OCI-LY3 (cell line): ENCODE measurements at regions not wholly inside any gene's neighbourhood (a gene's known extent, or its start where the extent isn't known, plus 50 kb on each side); places are given as distances from the start of the nearest gene placed in this dataset.

ENCODE experiments used
- H2AFZ ChIP-seq: fragments of 200-600, 300-600 bp; shearing (Covaris generic); 2 replicates; pipeline ENCODE4 v1.6.0; 2014; ENCODE audit warnings: antibody characterized with exemption, low read depth, low read length
- H3K27ac ChIP-seq: fragments of 200-600, 300-600 bp; sonication (generic); 2 replicates; pipeline ENCODE4 v1.5.1; 2014; ENCODE audit warnings: mild to moderate bottlenecking, low read length, moderate library complexity, mixed read lengths
- H3K27me3 ChIP-seq: fragments of 200-600, 300-600 bp; sonication (generic); 2 replicates; pipeline ENCODE4 v1.6.1; 2014; ENCODE audit warnings: low read depth, low read length, mixed read lengths
- H3K36me3 ChIP-seq: fragments of 200-600, 300-600 bp; sonication (generic); replicated peaks from 2 replicates; pipeline ENCODE3; 2014; ENCODE audit warnings: low read depth, low read length, mixed read lengths
- H3K4me1 ChIP-seq: fragments of 300-600, 200-600 bp; sonication (generic); 2 replicates; pipeline ENCODE4 v1.6.1; 2014; ENCODE audit warnings: low read length, mixed read lengths
- H3K4me2 ChIP-seq: fragments of 200-600, 300-600 bp; sonication (generic); 2 replicates; pipeline ENCODE4 v1.6.1; 2014; ENCODE audit warnings: low read length, mixed read lengths
- H3K4me3 ChIP-seq: fragments of 300-600, 200-600 bp; sonication (generic); 2 replicates; pipeline ENCODE4 v1.5.1; 2014; ENCODE audit warnings: antibody characterized with exemption, mild to moderate bottlenecking, low read length, moderate library complexity
- H3K79me2 ChIP-seq: fragments of 300-600, 200-600 bp; shearing (Covaris generic); 2 replicates; pipeline ENCODE4 v1.6.1; 2014; ENCODE audit warnings: mild to moderate bottlenecking, low read length, mixed read lengths
- H3K9ac ChIP-seq: fragments of 300-600, 200-600 bp; shearing (Covaris generic); 2 replicates; pipeline ENCODE4 v1.6.0; 2014; ENCODE audit warnings: mild to moderate bottlenecking, low read length, moderate library complexity
- H3K9me3 ChIP-seq: fragments of 200-600, 300-600 bp; shearing (Covaris generic); 2 replicates; pipeline ENCODE4 v1.6.1; 2014; ENCODE audit warnings: low read length, mixed read lengths; ENCODE audit not compliant: insufficient read depth
- H4K20me1 ChIP-seq: fragments of 200-600, 300-600 bp; sonication (generic); 2 replicates; pipeline ENCODE4 v1.6.1; 2016; ENCODE audit warnings: low read length, mixed read lengths; ENCODE audit not compliant: insufficient read depth
- EZH2phosphoT487 ChIP-seq: fragments of 200-600 bp; shearing (Covaris generic); IDR thresholded peaks from 2 replicates; pipeline ENCODE4 v1.6.1; 2018; ENCODE audit warnings: antibody characterized with exemption, mixed run types, low read depth
- TF ChIP-seq, protein P1 (sequence below): fragments of 200-600, 300-600 bp; sonication (generic); IDR thresholded peaks from 2 replicates; pipeline ENCODE4 v1.5.1; 2014; ENCODE audit warnings: antibody characterized with exemption, low read length, low read depth

DNA sequence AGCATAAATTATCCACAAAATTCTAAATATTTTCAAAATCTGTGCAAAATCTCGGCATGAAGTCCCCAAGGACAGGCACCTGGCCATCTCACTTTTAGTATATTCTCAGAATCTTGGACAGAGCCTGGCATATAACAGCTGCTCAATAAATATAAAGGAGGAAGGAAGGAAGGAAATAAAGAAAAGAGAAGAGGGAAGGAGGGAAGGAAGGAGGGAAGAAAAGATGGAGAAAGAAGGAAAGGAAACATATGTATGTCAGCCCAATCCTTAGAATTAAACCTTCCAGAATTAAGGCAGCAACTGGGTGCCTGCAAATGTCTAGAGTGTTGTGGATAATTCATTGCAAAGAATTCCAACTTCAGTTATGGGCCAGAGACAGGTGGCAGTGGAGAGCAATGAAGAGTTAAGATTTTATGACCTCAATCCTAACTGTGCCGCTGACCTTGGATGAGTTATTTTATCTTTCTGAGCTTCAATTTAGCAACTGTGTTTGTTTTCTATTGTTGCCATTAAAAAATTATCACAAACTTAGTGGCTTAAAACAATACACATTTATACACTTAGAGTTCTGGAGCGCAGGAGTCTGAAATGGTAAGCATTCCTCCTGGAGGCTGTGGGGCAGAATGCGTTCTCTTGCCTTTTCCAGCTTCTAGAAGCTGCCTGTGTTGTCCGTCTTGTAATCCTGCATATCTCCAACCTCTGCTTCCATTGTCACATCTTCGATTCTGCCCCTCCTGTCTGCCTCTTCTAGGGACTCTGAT is 200.9 kb upstream of the MSX2 start:
- Histone ChIP-seq H3K27ac (no peak overlapping the region), H3K4me1 (peaks cover 20% of the 10 kb centered on the region)

DNA sequence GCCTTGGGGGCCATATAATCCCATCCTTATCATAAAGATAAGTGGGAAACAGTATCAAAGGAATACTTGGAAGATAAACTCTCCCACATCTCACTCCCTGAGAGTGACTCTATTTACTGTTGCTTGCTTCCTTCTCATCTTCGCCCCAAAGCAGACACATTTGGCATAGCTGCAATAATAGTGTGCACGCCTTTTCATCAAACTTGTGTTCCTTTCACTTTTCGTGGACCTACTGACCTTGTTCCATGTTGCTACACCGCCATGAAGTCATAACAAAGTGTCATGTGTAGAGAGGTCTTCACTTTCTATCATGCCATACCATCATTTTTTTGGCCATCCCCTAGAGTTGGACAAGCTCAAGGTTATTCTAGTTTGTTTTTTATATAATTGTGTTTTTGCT is 200.0 kb upstream of the MSX2 start:
- no peak overlapping the region for H3K4me3 ChIP-seq
- no peak overlapping the region for H2AFZ ChIP-seq
- H3K4me1 ChIP-seq: peaks cover 20% of the 10 kb centered on the region
- H3K4me2 ChIP-seq: no peak overlapping the region
- TF ChIP-seq EZH2phosphoT487: no peak
- H3K79me2 ChIP-seq: no peaks in the 10 kb centered on the region
- H3K9me3 ChIP-seq: no peaks in the 10 kb centered on the region
- H4K20me1 ChIP-seq: no peaks in the 10 kb centered on the region
- no peaks in the 10 kb centered on the region for H3K27me3 ChIP-seq
- no peaks in the 10 kb centered on the region for H3K36me3 ChIP-seq
- H3K9ac ChIP-seq: no peak overlapping the region
- no peak overlapping the region for H3K27ac ChIP-seq

More for the DNA sequence above, 200.9 kb upstream of the MSX2 start:
- Histone ChIP-seq H3K9me3 (no peaks in the 10 kb centered on the region), H3K4me3 (no peak overlapping the region), H2AFZ (no peak overlapping the region), H3K27me3 (no peaks in the 10 kb centered on the region), H3K79me2 (no peaks in the 10 kb centered on the region), H3K4me2 (no peak overlapping the region), H3K36me3 (no peaks in the 10 kb centered on the region), H4K20me1 (no peaks in the 10 kb centered on the region), H3K9ac (no peak overlapping the region)
- TF ChIP-seq EZH2phosphoT487: no peak
- TF ChIP-seq, protein P1, sequence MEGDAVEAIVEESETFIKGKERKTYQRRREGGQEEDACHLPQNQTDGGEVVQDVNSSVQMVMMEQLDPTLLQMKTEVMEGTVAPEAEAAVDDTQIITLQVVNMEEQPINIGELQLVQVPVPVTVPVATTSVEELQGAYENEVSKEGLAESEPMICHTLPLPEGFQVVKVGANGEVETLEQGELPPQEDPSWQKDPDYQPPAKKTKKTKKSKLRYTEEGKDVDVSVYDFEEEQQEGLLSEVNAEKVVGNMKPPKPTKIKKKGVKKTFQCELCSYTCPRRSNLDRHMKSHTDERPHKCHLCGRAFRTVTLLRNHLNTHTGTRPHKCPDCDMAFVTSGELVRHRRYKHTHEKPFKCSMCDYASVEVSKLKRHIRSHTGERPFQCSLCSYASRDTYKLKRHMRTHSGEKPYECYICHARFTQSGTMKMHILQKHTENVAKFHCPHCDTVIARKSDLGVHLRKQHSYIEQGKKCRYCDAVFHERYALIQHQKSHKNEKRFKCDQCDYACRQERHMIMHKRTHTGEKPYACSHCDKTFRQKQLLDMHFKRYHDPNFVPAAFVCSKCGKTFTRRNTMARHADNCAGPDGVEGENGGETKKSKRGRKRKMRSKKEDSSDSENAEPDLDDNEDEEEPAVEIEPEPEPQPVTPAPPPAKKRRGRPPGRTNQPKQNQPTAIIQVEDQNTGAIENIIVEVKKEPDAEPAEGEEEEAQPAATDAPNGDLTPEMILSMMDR: peak; percentile 26; the same call in 1 of the 2 replicates

DNA sequence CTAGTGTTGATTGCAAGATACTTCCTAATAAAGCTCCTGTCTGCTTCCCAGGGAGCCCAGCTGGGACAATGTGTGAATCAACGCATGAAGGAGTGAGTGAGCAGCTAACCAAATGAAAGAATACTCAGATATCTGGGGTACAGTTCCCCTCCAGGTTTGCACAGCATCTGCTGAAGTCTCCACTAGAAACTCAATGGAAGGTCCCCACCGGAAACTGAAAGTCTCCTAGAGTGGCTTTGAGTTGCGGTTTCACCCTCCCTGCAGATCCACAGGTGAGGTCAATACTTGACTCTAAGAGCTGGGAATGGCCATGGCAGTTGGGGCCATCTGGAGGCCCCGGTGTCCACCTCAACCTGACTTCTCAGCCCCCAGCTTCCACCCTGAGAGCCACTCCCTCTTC is 198.2 kb upstream of the MSX2 start:
- H4K20me1 ChIP-seq: no peaks in the 10 kb centered on the region
- H3K4me3 ChIP-seq: no peak overlapping the region
- TF ChIP-seq, protein P1: no peak
- TF ChIP-seq EZH2phosphoT487: no peak
- no peak overlapping the region for H3K27ac ChIP-seq
- no peak overlapping the region for H3K4me2 ChIP-seq
- no peak overlapping the region for H2AFZ ChIP-seq
- H3K4me1 ChIP-seq: peaks cover 16% of the 10 kb centered on the region
- no peaks in the 10 kb centered on the region for H3K36me3 ChIP-seq
- H3K9me3 ChIP-seq: no peaks in the 10 kb centered on the region
- H3K9ac ChIP-seq: no peak overlapping the region
- H3K27me3 ChIP-seq: no peaks in the 10 kb centered on the region
- H3K79me2 ChIP-seq: no peaks in the 10 kb centered on the region

DNA sequence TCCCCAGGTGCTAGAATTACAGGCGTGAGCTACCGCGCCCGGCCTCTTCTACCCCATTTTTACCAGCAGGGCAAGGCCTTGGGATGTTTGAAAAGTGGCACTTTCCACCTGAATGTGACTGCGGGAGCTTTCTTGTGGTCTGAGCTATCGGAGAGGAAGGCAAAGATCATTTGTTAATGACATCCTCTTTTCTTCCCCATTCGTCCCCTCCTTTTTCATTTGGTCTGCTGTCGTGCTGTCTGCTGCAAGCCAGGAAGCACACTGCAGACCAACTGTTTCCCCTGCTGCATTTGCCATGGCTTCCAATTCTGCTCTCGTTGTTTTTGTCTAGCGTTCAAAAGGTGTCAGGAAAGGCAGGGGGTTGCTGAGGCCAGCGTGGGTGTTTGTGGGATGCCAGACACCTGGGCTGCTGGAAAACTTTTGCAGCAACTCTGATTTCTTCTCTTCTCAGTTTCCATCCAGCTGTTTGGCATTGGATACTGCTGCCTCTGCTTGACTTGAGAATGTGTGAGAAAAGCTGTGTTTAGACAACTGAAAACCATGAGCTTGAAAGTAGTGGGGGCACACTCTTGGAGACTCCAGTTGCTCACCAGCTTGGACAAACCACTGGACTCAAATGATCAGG is 196.4 kb upstream of the MSX2 start:
- no peak overlapping the region for H3K9ac ChIP-seq
- H3K4me3 ChIP-seq: no peak overlapping the region
- no peak overlapping the region for H3K27ac ChIP-seq
- no peaks in the 10 kb centered on the region for H3K9me3 ChIP-seq
- no peaks in the 10 kb centered on the region for H3K27me3 ChIP-seq
- no peak for TF ChIP-seq EZH2phosphoT487
- TF ChIP-seq, protein P1: no peak
- H2AFZ ChIP-seq: no peak overlapping the region
- no peaks in the 10 kb centered on the region for H3K36me3 ChIP-seq
- H3K79me2 ChIP-seq: no peaks in the 10 kb centered on the region
- no peaks in the 10 kb centered on the region for H4K20me1 ChIP-seq
- peaks cover 4% of the 10 kb centered on the region; the same call in 1 of the 2 replicates for H3K4me1 ChIP-seq
- H3K4me2 ChIP-seq: no peak overlapping the region
